GM12878 (cell line): ENCODE measurements at regions not wholly inside any gene's neighbourhood (a gene's known extent, or its start where the extent isn't known, plus 50 kb on each side); places are given as distances from the start of the nearest gene placed in this dataset.

ENCODE experiments used
- ATAC-seq: fragments of 200-7000 bp; cut with Tn5 transposase; 3 replicates; pipeline ENCODE4 v1.9.1; 2020; ENCODE audit warnings: mild to moderate bottlenecking, moderate library complexity
- BruUV-seq: library from RNA; stranded (reverse); fragments of 400-500 nt; replicated peaks from 2 replicates; lab custom pipeline; 2021; lab: Mats Ljungman, UMichigan
- CTCF ChIA-PET: fragments of 300-600 bp; sonication (Branson Sonifier 250); formaldehyde crosslinking; extraction: SDS; loops from one replicate; lab custom pipeline; 2021; ENCODE audit warnings: inconsistent platforms; lab: Yijun Ruan, JAX
- POLR2A ChIA-PET: fragments of 350-600 bp; formaldehyde crosslinking; extraction: SDS; loops from one replicate; lab custom pipeline; 2021; ENCODE audit warnings: inconsistent platforms; lab: Charles Lee
- RAD21 ChIA-PET: fragments of 300-600 bp; sonication (Branson Sonifier 250); formaldehyde crosslinking; loops from one replicate; lab custom pipeline; 2023; ENCODE audit warnings: antibody characterized with exemption; ENCODE audit not compliant: unreplicated experiment; lab: Charles Lee
- SMC1A ChIA-PET: fragments of 300-600 bp; sonication (Branson Sonifier 250); formaldehyde crosslinking; loops from one replicate; lab custom pipeline; 2023; ENCODE audit not compliant: unreplicated experiment, uncharacterized antibody; lab: Charles Lee
- DNase-seq: peaks from one replicate; pipeline ENCODE4 v3.0.0-alpha.2; 2011; ENCODE audit warnings: low read depth, low spot score
- FAIRE-seq: peaks from 3 replicates; lab custom pipeline; 2011; peaks lifted over from hg19 to GRCh38; lab: Jason Lieb, UNC
- H2AFZ ChIP-seq: 2 replicates; pipeline ENCODE4 v1.6.0; 2011; ENCODE audit warnings: low read depth, low read length, control low read depth; ENCODE audit not compliant: control insufficient read depth
- H3K27ac ChIP-seq: 2 replicates; pipeline ENCODE4 v1.5.1; 2011; ENCODE audit warnings: control low read depth; ENCODE audit not compliant: control insufficient read depth, insufficient read depth
- H3K27me3 ChIP-seq, 2 experiments: replicated peaks in 1 of 2; 2 replicates each; pipeline versions ENCODE4 v1.6.0 to v1.6.1; 2011; ENCODE audit warnings: low read length in 1 of 2; ENCODE audit not compliant: control insufficient read depth in 2 of 2, insufficient read depth in 2 of 2
- H3K36me3 ChIP-seq, 2 experiments: 2 replicates each; pipeline ENCODE4 v1.5.1; 2011; ENCODE audit warnings: low read length in 1 of 2; ENCODE audit not compliant: control insufficient read depth in 2 of 2, insufficient read depth in 2 of 2
- H3K4me1 ChIP-seq: 2 replicates; pipeline ENCODE4 v1.6.1; 2011; ENCODE audit warnings: mild to moderate bottlenecking, low read length, moderate library complexity, mixed read lengths; ENCODE audit not compliant: control insufficient read depth, insufficient read depth
- H3K4me2 ChIP-seq: 2 replicates; pipeline ENCODE4 v1.6.0; 2011; ENCODE audit warnings: control low read depth; ENCODE audit not compliant: control insufficient read depth, insufficient read depth
- H3K4me3 ChIP-seq: fragments of 200-600 bp; sonication (generic); 2 replicates; pipeline ENCODE4 v1.5.1; 2016
- H3K79me2 ChIP-seq: 2 replicates; pipeline ENCODE4 v1.6.0; 2011; ENCODE audit warnings: low read length; ENCODE audit not compliant: control insufficient read depth, insufficient read depth
- H3K9ac ChIP-seq: 2 replicates; pipeline ENCODE4 v1.8.0; 2011; ENCODE audit warnings: low read length, control low read depth, mixed read lengths; ENCODE audit not compliant: control insufficient read depth, insufficient read depth
- H3K9me3 ChIP-seq: replicated peaks from 3 replicates; pipeline ENCODE4 v1.5.1; 2011; ENCODE audit warnings: mild to moderate bottlenecking, low read length; ENCODE audit not compliant: control insufficient read depth, insufficient read depth
- H4K20me1 ChIP-seq: 2 replicates; pipeline ENCODE4 v1.6.0; 2011; ENCODE audit not compliant: control insufficient read depth, insufficient read depth
- IKZF2 ChIP-seq, 2 experiments: fragments of 450-650 bp; IDR thresholded peaks; 2 replicates each; pipeline ENCODE4 v1.6.1; 2017; ENCODE audit warnings: mild to moderate bottlenecking in 2 of 2, moderate library complexity in 2 of 2
- KLF5 ChIP-seq: fragments of 450-650 bp; IDR thresholded peaks from 2 replicates; pipeline ENCODE4 v1.6.1; 2014; ENCODE audit warnings: mild to moderate bottlenecking; ENCODE audit not compliant: partially characterized antibody
- WGBS: methylation state at CpG from one replicate; pipeline ENCODE4 v1.1.6; 2016; ENCODE audit warnings: low lambda C conversion rate; ENCODE audit not compliant: insufficient replicate concordance, insufficient coverage; ENCODE audit errors: missing lambda C conversion rate; 5-methylcytosine and 5-hydroxymethylcytosine counted together
- in situ Hi-C: fragments of 300-500 bp; cut with MboI; formaldehyde crosslinking; loops from 9 replicates; pipeline ENCODE4 v1.14.3; 2018; ENCODE audit warnings: mixed read lengths
- intact Hi-C: fragments of 100-400 bp; cut with micrococcal nuclease; formaldehyde crosslinking; loops from one replicate; pipeline ENCODE4 v1.14.2; 2022; ENCODE audit not compliant: unreplicated experiment
- TF ChIP-seq, protein P1 (sequence below), 3 experiments: IDR thresholded peaks in 2 of 3; conservative IDR thresholded peaks in 1 of 3; 2 replicates each; pipeline ENCODE4 v1.5.1; 2011; ENCODE audit warnings: low read depth in 3 of 3, low read length in 3 of 3, mild to moderate bottlenecking in 3 of 3, control low read depth in 2 of 3, moderate library complexity in 2 of 3, inconsistent platforms in 1 of 3, mixed read lengths in 1 of 3; ENCODE audit not compliant: control insufficient read depth in 2 of 3, insufficient read depth in 1 of 3; ENCODE audit errors: extremely low read depth in 1 of 3
- TF ChIP-seq, protein P2 (sequence below): fragments of 450-650 bp; IDR thresholded peaks from 2 replicates; pipeline ENCODE4 v1.6.1; 2017; ENCODE audit warnings: mild to moderate bottlenecking, low read depth, inconsistent platforms; ENCODE audit not compliant: poor library complexity, severe bottlenecking

DNA sequence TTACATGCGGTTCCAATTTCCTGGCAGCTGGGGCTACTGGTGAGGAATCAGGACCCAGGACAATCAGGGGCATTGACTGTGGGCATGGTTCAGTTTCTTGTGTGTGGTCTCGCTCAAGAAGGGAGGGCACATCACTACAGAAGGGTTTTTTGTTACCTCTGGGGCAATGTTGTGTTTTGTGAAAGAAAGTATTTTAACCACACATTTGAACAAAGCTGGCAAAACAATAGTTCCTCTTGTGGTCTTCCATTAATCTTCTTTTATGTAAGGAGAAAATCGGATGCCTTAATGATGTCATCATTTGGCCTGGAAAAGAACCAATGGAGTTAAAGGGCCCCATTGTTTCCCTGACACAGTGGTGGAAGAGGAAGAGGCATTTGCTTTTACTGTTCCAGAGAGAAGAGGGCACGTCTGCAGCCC lies 197.4 kb downstream of the SH3BP4 start (continued):
- TF ChIP-seq, protein P1, sequence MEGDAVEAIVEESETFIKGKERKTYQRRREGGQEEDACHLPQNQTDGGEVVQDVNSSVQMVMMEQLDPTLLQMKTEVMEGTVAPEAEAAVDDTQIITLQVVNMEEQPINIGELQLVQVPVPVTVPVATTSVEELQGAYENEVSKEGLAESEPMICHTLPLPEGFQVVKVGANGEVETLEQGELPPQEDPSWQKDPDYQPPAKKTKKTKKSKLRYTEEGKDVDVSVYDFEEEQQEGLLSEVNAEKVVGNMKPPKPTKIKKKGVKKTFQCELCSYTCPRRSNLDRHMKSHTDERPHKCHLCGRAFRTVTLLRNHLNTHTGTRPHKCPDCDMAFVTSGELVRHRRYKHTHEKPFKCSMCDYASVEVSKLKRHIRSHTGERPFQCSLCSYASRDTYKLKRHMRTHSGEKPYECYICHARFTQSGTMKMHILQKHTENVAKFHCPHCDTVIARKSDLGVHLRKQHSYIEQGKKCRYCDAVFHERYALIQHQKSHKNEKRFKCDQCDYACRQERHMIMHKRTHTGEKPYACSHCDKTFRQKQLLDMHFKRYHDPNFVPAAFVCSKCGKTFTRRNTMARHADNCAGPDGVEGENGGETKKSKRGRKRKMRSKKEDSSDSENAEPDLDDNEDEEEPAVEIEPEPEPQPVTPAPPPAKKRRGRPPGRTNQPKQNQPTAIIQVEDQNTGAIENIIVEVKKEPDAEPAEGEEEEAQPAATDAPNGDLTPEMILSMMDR (IDR thresholded peaks at IDR 0.05 in 2 of 3, conservative IDR thresholded peaks at IDR 0.05 in 1 of 3; ENCODE audit: control insufficient read depth in 2 of 3, extremely low read depth in 1 of 3, insufficient read depth in 1 of 3, low read depth in 3 of 3, low read length in 3 of 3), result no peak
- no peak for TF ChIP-seq KLF5
- TF ChIP-seq, protein P2, sequence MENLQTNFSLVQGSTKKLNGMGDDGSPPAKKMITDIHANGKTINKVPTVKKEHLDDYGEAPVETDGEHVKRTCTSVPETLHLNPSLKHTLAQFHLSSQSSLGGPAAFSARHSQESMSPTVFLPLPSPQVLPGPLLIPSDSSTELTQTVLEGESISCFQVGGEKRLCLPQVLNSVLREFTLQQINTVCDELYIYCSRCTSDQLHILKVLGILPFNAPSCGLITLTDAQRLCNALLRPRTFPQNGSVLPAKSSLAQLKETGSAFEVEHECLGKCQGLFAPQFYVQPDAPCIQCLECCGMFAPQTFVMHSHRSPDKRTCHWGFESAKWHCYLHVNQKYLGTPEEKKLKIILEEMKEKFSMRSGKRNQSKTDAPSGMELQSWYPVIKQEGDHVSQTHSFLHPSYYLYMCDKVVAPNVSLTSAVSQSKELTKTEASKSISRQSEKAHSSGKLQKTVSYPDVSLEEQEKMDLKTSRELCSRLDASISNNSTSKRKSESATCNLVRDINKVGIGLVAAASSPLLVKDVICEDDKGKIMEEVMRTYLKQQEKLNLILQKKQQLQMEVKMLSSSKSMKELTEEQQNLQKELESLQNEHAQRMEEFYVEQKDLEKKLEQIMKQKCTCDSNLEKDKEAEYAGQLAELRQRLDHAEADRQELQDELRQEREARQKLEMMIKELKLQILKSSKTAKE, result no peak

DNA sequence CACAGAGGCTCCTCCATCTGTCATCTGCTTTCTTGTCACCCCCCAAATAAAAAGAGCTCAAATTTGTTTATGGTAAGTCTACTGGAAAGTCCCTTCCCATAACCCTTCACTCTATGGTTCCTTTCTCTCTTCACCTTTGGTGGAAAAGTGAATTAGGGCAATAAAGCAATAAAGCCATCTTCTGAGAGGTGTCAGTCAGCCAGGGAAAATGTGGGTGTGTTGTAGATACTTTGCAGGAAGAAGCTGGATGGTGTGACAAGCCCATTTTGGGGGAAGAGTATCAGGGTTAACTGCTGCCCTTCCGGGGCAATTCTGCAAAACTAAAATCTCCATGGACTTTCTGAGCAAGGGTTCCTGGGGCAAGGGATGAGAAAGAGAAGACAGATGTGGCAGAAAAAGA lies 197.9 kb downstream of the SH3BP4 start:
- no peak for FAIRE-seq
- Histone ChIP-seq H3K27me3 (no peaks in the 10 kb centered on the region), H3K79me2 (no peaks in the 10 kb centered on the region), H3K4me1 (no peaks in the 10 kb centered on the region), H3K36me3 (no peaks in the 10 kb centered on the region), H3K9me3 (no peaks in the 10 kb centered on the region), H3K9ac (no peak overlapping the region), H3K4me2 (no peak overlapping the region), H3K27ac (no peak overlapping the region), H2AFZ (no peak overlapping the region), H4K20me1 (no peaks in the 10 kb centered on the region), H3K4me3 (no peak overlapping the region)
- ChIA-PET SMC1A (no interaction called here), RAD21 (no interaction called here), CTCF (no interaction called here), POLR2A (no interaction called here)
- TF ChIP-seq IKZF2 (IDR thresholded peaks at IDR 0.05), result no peak
- WGBS, result 16% methylated on average over 1 of the region's 1 CpG
- no peak for ATAC-seq
- no TSS peak for BruUV-seq
- DNase-seq, result no peak
- in situ Hi-C loops (no loop called here), intact Hi-C loops (no loop called here)
